ENCODE measurements at regions not wholly inside any gene's neighbourhood (a gene's known extent, or its start where the extent isn't known, plus 50 kb on each side); places are given as distances from the start of the nearest gene placed in this dataset.

GRCh38 chr1:163406772-163407171, 85.0 kb downstream of the NUF2 start:
- no peak for DNase-seq (ENCODE audit: low spot score)

- DNase-seq (ENCODE audit: low spot score) = no peak
Observed at GRCh38 chr1:163408262-163408661, 86.5 kb downstream of the NUF2 start.

GRCh38 chr1:163410073-163410999, 88.6 kb downstream of the NUF2 start:
- DNase-seq (ENCODE audit: low spot score) = peak; percentile 52

GRCh38 chr1:163412221-163412620, 90.5 kb downstream of the NUF2 start:
- DNase-seq (ENCODE audit: low spot score) = no peak

- no peak for DNase-seq (ENCODE audit: low spot score)
Observed at GRCh38 chr1:163414778-163415177, 93.0 kb downstream of the NUF2 start.

- DNase-seq (ENCODE audit: low spot score) = no peak
Observed at GRCh38 chr1:163421701-163422100, 99.9 kb downstream of the NUF2 start.

- DNase-seq (ENCODE audit: low spot score) = no peak
Observed at GRCh38 chr1:163422738-163423404, 101.1 kb downstream of the NUF2 start.

GRCh38 chr1:163426505-163427251, 104.9 kb downstream of the NUF2 start:
- DNase-seq (ENCODE audit: low spot score) = no peak

- DNase-seq (ENCODE audit: low spot score) = no peak
Observed at GRCh38 chr1:163427279-163427678, 105.5 kb downstream of the NUF2 start.

- DNase-seq (ENCODE audit: low spot score) = no peak
Observed at GRCh38 chr1:163436140-163436812, 114.5 kb downstream of the NUF2 start.

GRCh38 chr1:163439471-163439870, 117.7 kb downstream of the NUF2 start:
- no peak for DNase-seq (ENCODE audit: low spot score)

- no peak for DNase-seq (ENCODE audit: low spot score)
Observed at GRCh38 chr1:163440090-163440489, 118.3 kb downstream of the NUF2 start.

GRCh38 chr1:163442231-163442879, 120.6 kb downstream of the NUF2 start:
- no peak for DNase-seq (ENCODE audit: low spot score)

GRCh38 chr1:163442895-163443294, 121.1 kb downstream of the NUF2 start:
- DNase-seq (ENCODE audit: low spot score) = no peak

GRCh38 chr1:163443863-163444262, 122.1 kb downstream of the NUF2 start:
- DNase-seq (ENCODE audit: low spot score) = no peak

GRCh38 chr1:163444665-163445064, 122.9 kb downstream of the NUF2 start:
- DNase-seq (ENCODE audit: low spot score) = no peak

- DNase-seq (ENCODE audit: low spot score) = no peak
Observed at GRCh38 chr1:163450986-163451385, 129.2 kb downstream of the NUF2 start.

GRCh38 chr1:163459539-163459938, 137.8 kb downstream of the NUF2 start:
- no peak for DNase-seq (ENCODE audit: low spot score)

- no peak for DNase-seq (ENCODE audit: low spot score)
Observed at GRCh38 chr1:163467289-163467688, 145.5 kb downstream of the NUF2 start.

- peak; percentile 19 for DNase-seq (ENCODE audit: low spot score)
Observed at GRCh38 chr1:163471779-163472650, 150.3 kb downstream of the NUF2 start.
